ENCODE measurements at regions not wholly inside any gene's neighbourhood (a gene's known extent, or its start where the extent isn't known, plus 50 kb on each side); places are given as distances from the start of the nearest gene placed in this dataset.

GRCh38 chr7:31432836-31433340 is 81.0 kb upstream of the ITPRID1 start:
- no peaks in the 10 kb centered on the region for H3K4me1 ChIP-seq
- DNase-seq, result no peak
- no peaks in the 10 kb centered on the region for H3K9me3 ChIP-seq
- intact Hi-C loops (cut with DNase I; ENCODE audit: low total_unique reads), result no loop called here
- H3K36me3 ChIP-seq, result no peaks in the 10 kb centered on the region
- 61 to 64% methylated on average over 5 to 6 of the region's 6 CpGs for WGBS, 2 donors (ENCODE audit: low coverage in 1 of 2)
- no peak overlapping the region for H3K4me3 ChIP-seq
- in situ Hi-C loops (cut with MboI; ENCODE audit: low pct_ligation_motif_present in 1 of 4, low pct_unique_long_range_greater_than_20kb in 1 of 4, low sequenced_read_pairs in 3 of 4), result loop anchor here in 2 of 4 donors (25.0 kb wide), 1 partner anchor 204 kb away; no protein-coding TSS in a partner anchor
- no peaks in the 10 kb centered on the region for H3K27me3 ChIP-seq
- no peak overlapping the region for H3K27ac ChIP-seq
- TF ChIP-seq CTCF (IDR thresholded peaks at IDR 0.05) (no peak), POLR2A (IDR thresholded peaks at IDR 0.05) (no peak), EP300 (IDR thresholded peaks at IDR 0.05; ENCODE audit: low read depth) (no peak), POLR2AphosphoS5 (IDR thresholded peaks at IDR 0.05) (no peak)

GRCh38 chr7:31437250-31437865 is 76.5 kb upstream of the ITPRID1 start:
- H3K4me1 ChIP-seq, result no peaks in the 10 kb centered on the region
- in situ Hi-C loops (cut with MboI; ENCODE audit: low pct_ligation_motif_present in 1 of 4, low pct_unique_long_range_greater_than_20kb in 1 of 4, low sequenced_read_pairs in 3 of 4), result loop anchor here in 2 of 4 donors (25.0 kb wide), 1 partner anchor 200 kb away; no protein-coding TSS in a partner anchor
- H3K36me3 ChIP-seq, result no peaks in the 10 kb centered on the region
- H3K4me3 ChIP-seq, result no peak overlapping the region
- H3K27me3 ChIP-seq, result no peaks in the 10 kb centered on the region
- H3K27ac ChIP-seq, result no peak overlapping the region
- 79 to 85% methylated on average over 3 to 4 of the region's 4 CpGs for WGBS, 2 donors (ENCODE audit: low coverage in 1 of 2)
- intact Hi-C loops (cut with DNase I; ENCODE audit: low total_unique reads), result no loop called here
- H3K9me3 ChIP-seq, result no peaks in the 10 kb centered on the region
- TF ChIP-seq POLR2A (IDR thresholded peaks at IDR 0.05) (no peak), EP300 (IDR thresholded peaks at IDR 0.05; ENCODE audit: low read depth) (no peak), POLR2AphosphoS5 (IDR thresholded peaks at IDR 0.05) (no peak), CTCF (IDR thresholded peaks at IDR 0.05) (no peak)
- no peak for DNase-seq

- Histone ChIP-seq H3K27me3 (no peaks in the 10 kb centered on the region), H3K4me3 (no peak overlapping the region), H3K9me3 (no peaks in the 10 kb centered on the region), H3K4me1 (peaks cover 0 to 7% (median 3%) of the 10 kb centered on the region in 4 donors), H3K27ac (no peak overlapping the region), H3K36me3 (no peaks in the 10 kb centered on the region)
- intact Hi-C loops (cut with DNase I; ENCODE audit: low total_unique reads) (no loop called here), in situ Hi-C loops (cut with MboI; ENCODE audit: low pct_ligation_motif_present in 1 of 4, low pct_unique_long_range_greater_than_20kb in 1 of 4, low sequenced_read_pairs in 3 of 4) (loop anchor here in 2 of 4 donors (25.0 kb wide), 1 partner anchor 198 kb away; no protein-coding TSS in a partner anchor)
- 69 to 70% methylated on average over 3 of the region's 3 CpGs for WGBS, 2 donors (ENCODE audit: low coverage in 1 of 2)
- TF ChIP-seq POLR2A (IDR thresholded peaks at IDR 0.05) (no peak), CTCF (IDR thresholded peaks at IDR 0.05) (no peak), EP300 (IDR thresholded peaks at IDR 0.05; ENCODE audit: low read depth) (no peak), POLR2AphosphoS5 (IDR thresholded peaks at IDR 0.05) (no peak)
- no peak for DNase-seq
Observed at GRCh38 chr7:31439165-31439564, 74.7 kb upstream of the ITPRID1 start.

- no peak overlapping the region for H3K4me3 ChIP-seq
- intact Hi-C loops (cut with DNase I; ENCODE audit: low total_unique reads) (no loop called here), in situ Hi-C loops (cut with MboI; ENCODE audit: low pct_ligation_motif_present in 1 of 4, low pct_unique_long_range_greater_than_20kb in 1 of 4, low sequenced_read_pairs in 3 of 4) (loop anchor here in 3 of 4 donors (10.0 to 25.0 kb wide), 2 partner anchors 197 to 294 kb away; no protein-coding TSS in a partner anchor)
- DNase-seq, result no peak
- H3K27me3 ChIP-seq, result no peaks in the 10 kb centered on the region
- 76 to 82% methylated on average over 3 of the region's 3 CpGs for WGBS, 2 donors (ENCODE audit: low coverage in 1 of 2)
- peaks cover 0 to 10% (median 3%) of the 10 kb centered on the region in 4 donors for H3K4me1 ChIP-seq
- TF ChIP-seq POLR2A (IDR thresholded peaks at IDR 0.05) (no peak), EP300 (IDR thresholded peaks at IDR 0.05; ENCODE audit: low read depth) (no peak), CTCF (IDR thresholded peaks at IDR 0.05) (no peak), POLR2AphosphoS5 (IDR thresholded peaks at IDR 0.05) (no peak)
- H3K36me3 ChIP-seq, result no peaks in the 10 kb centered on the region
- no peak overlapping the region for H3K27ac ChIP-seq
- no peaks in the 10 kb centered on the region for H3K9me3 ChIP-seq
Observed at GRCh38 chr7:31440511-31440910, 73.4 kb upstream of the ITPRID1 start.

Measured in transverse colon (tissue), 4 donors.